ENCODE measurements at regions not wholly inside any gene's neighbourhood (a gene's known extent, or its start where the extent isn't known, plus 50 kb on each side); places are given as distances from the start of the nearest gene placed in this dataset.

GRCh38 chr6:137758661-137759060 is 108.4 kb upstream of the TNFAIP3 start:
- no peak for TF ChIP-seq POLR2A (IDR thresholded peaks at IDR 0.05)
- TF ChIP-seq, protein P1, sequence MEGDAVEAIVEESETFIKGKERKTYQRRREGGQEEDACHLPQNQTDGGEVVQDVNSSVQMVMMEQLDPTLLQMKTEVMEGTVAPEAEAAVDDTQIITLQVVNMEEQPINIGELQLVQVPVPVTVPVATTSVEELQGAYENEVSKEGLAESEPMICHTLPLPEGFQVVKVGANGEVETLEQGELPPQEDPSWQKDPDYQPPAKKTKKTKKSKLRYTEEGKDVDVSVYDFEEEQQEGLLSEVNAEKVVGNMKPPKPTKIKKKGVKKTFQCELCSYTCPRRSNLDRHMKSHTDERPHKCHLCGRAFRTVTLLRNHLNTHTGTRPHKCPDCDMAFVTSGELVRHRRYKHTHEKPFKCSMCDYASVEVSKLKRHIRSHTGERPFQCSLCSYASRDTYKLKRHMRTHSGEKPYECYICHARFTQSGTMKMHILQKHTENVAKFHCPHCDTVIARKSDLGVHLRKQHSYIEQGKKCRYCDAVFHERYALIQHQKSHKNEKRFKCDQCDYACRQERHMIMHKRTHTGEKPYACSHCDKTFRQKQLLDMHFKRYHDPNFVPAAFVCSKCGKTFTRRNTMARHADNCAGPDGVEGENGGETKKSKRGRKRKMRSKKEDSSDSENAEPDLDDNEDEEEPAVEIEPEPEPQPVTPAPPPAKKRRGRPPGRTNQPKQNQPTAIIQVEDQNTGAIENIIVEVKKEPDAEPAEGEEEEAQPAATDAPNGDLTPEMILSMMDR (IDR thresholded peaks at IDR 0.05) = no peak
